Osteocyte (in vitro differentiated cells): ENCODE measurements at regions not wholly inside any gene's neighbourhood (a gene's known extent, or its start where the extent isn't known, plus 50 kb on each side); places are given as distances from the start of the nearest gene placed in this dataset.
"Not testable (repeated sequence)": the region's sequence is repeated elsewhere in the genome, so short reads cannot be mapped to it uniquely, and the experiment has no call there.

Experiments used
- DNase-seq: peaks from one replicate; pipeline ENCODE4 v3.0.0; 2021; ENCODE audit warnings: mixed read lengths; ENCODE audit not compliant: unreplicated experiment; ENCODE audit errors: extremely low spot score
- H3K27ac Mint-ChIP-seq: one replicate; pipeline ENCODE4 v1.8.0; 2021; ENCODE audit warnings: mild to moderate bottlenecking, mixed read lengths; ENCODE audit not compliant: unreplicated experiment
- H3K27me3 Mint-ChIP-seq: one replicate; pipeline ENCODE4 v1.8.0; 2021; ENCODE audit warnings: mixed read lengths; ENCODE audit not compliant: unreplicated experiment
- H3K36me3 Mint-ChIP-seq: one replicate; pipeline ENCODE4 v1.8.0; 2021; ENCODE audit warnings: mixed read lengths; ENCODE audit not compliant: unreplicated experiment
- H3K4me1 Mint-ChIP-seq: one replicate; pipeline ENCODE4 v1.8.0; 2021; ENCODE audit warnings: mixed read lengths; ENCODE audit not compliant: unreplicated experiment
- H3K4me3 Mint-ChIP-seq: one replicate; pipeline ENCODE4 v1.8.0; 2021; ENCODE audit warnings: mild to moderate bottlenecking, moderate library complexity, mixed read lengths; ENCODE audit not compliant: unreplicated experiment
- H3K9me3 Mint-ChIP-seq: one replicate; pipeline ENCODE4 v1.8.0; 2021; ENCODE audit warnings: mixed read lengths; ENCODE audit not compliant: unreplicated experiment
- CTCF ChIP-seq: fragments of 200-600 bp; sonication (generic); IDR thresholded peaks from 2 replicates; pipeline ENCODE4 v1.5.0; 2021; ENCODE audit warnings: antibody characterized with exemption, mild to moderate bottlenecking, moderate library complexity

- TF ChIP-seq CTCF, result no peak
- H3K36me3 Mint-ChIP-seq, result no peaks in the 10 kb centered on the region
- H3K27me3 Mint-ChIP-seq, result peaks cover 10% of the 10 kb centered on the region
- DNase-seq, result no peak
- no peak overlapping the region for H3K4me3 Mint-ChIP-seq
- H3K9me3 Mint-ChIP-seq, result peaks cover 12% of the 10 kb centered on the region
- H3K27ac Mint-ChIP-seq, result no peak overlapping the region
- H3K4me1 Mint-ChIP-seq, result no peaks in the 10 kb centered on the region
Measured at GRCh38 chr2:65896446-65896845, 464.0 kb upstream of the SPRED2 start.

- not testable (repeated sequence) for H3K36me3 Mint-ChIP-seq, H3K27ac Mint-ChIP-seq, H3K4me1 Mint-ChIP-seq, H3K27me3 Mint-ChIP-seq, DNase-seq, H3K4me3 Mint-ChIP-seq
- H3K9me3 Mint-ChIP-seq, result peaks cover 15% of the 10 kb centered on the region
Measured at GRCh38 chr2:65890131-65890530, 457.7 kb upstream of the SPRED2 start.

GRCh38 chr2:65885266-65885665, 452.9 kb upstream of the SPRED2 start:
- Mint-ChIP-seq H3K4me1 (no peaks in the 10 kb centered on the region), H3K4me3 (no peak overlapping the region), H3K27ac (no peak overlapping the region), H3K9me3 (peaks cover 3% of the 10 kb centered on the region), H3K36me3 (no peaks in the 10 kb centered on the region), H3K27me3 (no peaks in the 10 kb centered on the region)
- no peak for TF ChIP-seq CTCF
- no peak for DNase-seq

- Mint-ChIP-seq H3K27ac (no peak overlapping the region), H3K9me3 (no peaks in the 10 kb centered on the region), H3K4me1 (peaks cover 17% of the 10 kb centered on the region), H3K27me3 (no peaks in the 10 kb centered on the region), H3K4me3 (no peak overlapping the region), H3K36me3 (no peaks in the 10 kb centered on the region)
- TF ChIP-seq CTCF, result no peak
- DNase-seq, result no peak
Measured at GRCh38 chr2:65881592-65881991, 449.2 kb upstream of the SPRED2 start.

GRCh38 chr2:65880436-65880835, 448.0 kb upstream of the SPRED2 start:
- no peaks in the 10 kb centered on the region for H3K36me3 Mint-ChIP-seq
- no peak for DNase-seq
- H3K9me3 Mint-ChIP-seq, result no peaks in the 10 kb centered on the region
- no peaks in the 10 kb centered on the region for H3K27me3 Mint-ChIP-seq
- H3K27ac Mint-ChIP-seq, result no peak overlapping the region
- H3K4me1 Mint-ChIP-seq, result peaks cover 17% of the 10 kb centered on the region
- TF ChIP-seq CTCF, result no peak
- no peak overlapping the region for H3K4me3 Mint-ChIP-seq

- no peaks in the 10 kb centered on the region for H3K27me3 Mint-ChIP-seq
- H3K4me1 Mint-ChIP-seq, result peaks cover 17% of the 10 kb centered on the region
- H3K27ac Mint-ChIP-seq, result no peak overlapping the region
- no peak for TF ChIP-seq CTCF
- no peak overlapping the region for H3K4me3 Mint-ChIP-seq
- H3K9me3 Mint-ChIP-seq, result no peaks in the 10 kb centered on the region
- DNase-seq, result no peak
- no peaks in the 10 kb centered on the region for H3K36me3 Mint-ChIP-seq
Measured at GRCh38 chr2:65878011-65878340, 445.6 kb upstream of the SPRED2 start.
